Muscle layer of colon (tissue), 2 donors: ENCODE measurements at regions not wholly inside any gene's neighbourhood (a gene's known extent, or its start where the extent isn't known, plus 50 kb on each side); places are given as distances from the start of the nearest gene placed in this dataset.
"Not testable (repeated sequence)": the region's sequence is repeated elsewhere in the genome, so short reads cannot be mapped to it uniquely, and the experiment has no call there.

Experiments
- H3K27ac ChIP-seq: one replicate; pipeline ENCODE4 v1.7.0; 2013; ENCODE audit warnings: low read depth, mild to moderate bottlenecking, low read length, moderate library complexity
- H3K27me3 ChIP-seq, 2 donors: one replicate each; pipeline ENCODE4 v1.7.0; 2013; ENCODE audit warnings: low read length in 2 of 2, mild to moderate bottlenecking in 2 of 2; ENCODE audit not compliant: insufficient read depth in 2 of 2, control insufficient read depth in 1 of 2
- H3K36me3 ChIP-seq: one replicate; pipeline ENCODE4 v1.7.0; 2013; ENCODE audit warnings: mild to moderate bottlenecking, low read length; ENCODE audit not compliant: insufficient read depth
- H3K4me1 ChIP-seq: one replicate; pipeline ENCODE4 v1.7.0; 2013; ENCODE audit warnings: mild to moderate bottlenecking, low read length; ENCODE audit not compliant: insufficient read depth
- H3K4me3 ChIP-seq, 2 donors: one replicate each; pipeline ENCODE4 v1.7.0; 2013; ENCODE audit warnings: low read length in 2 of 2, low read depth in 1 of 2, mild to moderate bottlenecking in 1 of 2, moderate library complexity in 1 of 2
- H3K9ac ChIP-seq: one replicate; pipeline ENCODE4 v1.7.0; 2013; ENCODE audit warnings: low read length
- H3K9me3 ChIP-seq: one replicate; pipeline ENCODE4 v1.7.0; 2013; ENCODE audit warnings: mild to moderate bottlenecking, low read length
- donor health status: abdominal sarcoma.
- donor health status: Adenocarcinoma of cecum.

DNA sequence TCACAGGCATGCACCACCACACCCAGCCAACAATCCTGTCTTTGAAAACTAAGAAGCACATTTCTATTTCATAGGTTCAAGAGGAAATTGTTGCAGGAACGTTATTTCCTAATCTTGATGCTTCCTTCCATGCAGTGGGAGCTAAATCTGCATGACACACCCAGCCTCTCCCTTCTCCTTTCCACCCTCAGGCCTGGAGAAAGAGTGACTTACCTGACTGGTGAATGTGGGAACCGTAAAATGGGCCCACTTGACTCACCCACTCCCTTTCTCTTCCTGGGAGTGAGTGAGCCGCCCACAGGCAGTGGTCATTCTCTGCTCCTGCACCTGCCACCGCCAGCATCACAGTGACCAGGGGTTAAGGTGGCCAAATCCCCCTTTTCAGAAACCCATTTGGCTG is 78.2 kb downstream of the C9orf50 start:
- H3K4me3 ChIP-seq: no peak overlapping the region
- peaks cover 5% of the 10 kb centered on the region for H3K9me3 ChIP-seq
- H3K9ac ChIP-seq: no peak overlapping the region
- H3K36me3 ChIP-seq: no peaks in the 10 kb centered on the region
- H3K27me3 ChIP-seq: no peaks in the 10 kb centered on the region
- no peak overlapping the region for H3K27ac ChIP-seq
- H3K4me1 ChIP-seq: no peaks in the 10 kb centered on the region

- no peak overlapping the region for H3K4me3 ChIP-seq
- no peaks in the 10 kb centered on the region for H3K36me3 ChIP-seq
- H3K9me3 ChIP-seq: peaks cover 5% of the 10 kb centered on the region
- H3K27ac ChIP-seq: no peak overlapping the region
- H3K4me1 ChIP-seq: no peaks in the 10 kb centered on the region
- no peaks in the 10 kb centered on the region for H3K27me3 ChIP-seq
- H3K9ac ChIP-seq: no peak overlapping the region
These were observed 79.6 kb downstream of the C9orf50 start for GRCh38 chr9:129541270-129541669.

DNA sequence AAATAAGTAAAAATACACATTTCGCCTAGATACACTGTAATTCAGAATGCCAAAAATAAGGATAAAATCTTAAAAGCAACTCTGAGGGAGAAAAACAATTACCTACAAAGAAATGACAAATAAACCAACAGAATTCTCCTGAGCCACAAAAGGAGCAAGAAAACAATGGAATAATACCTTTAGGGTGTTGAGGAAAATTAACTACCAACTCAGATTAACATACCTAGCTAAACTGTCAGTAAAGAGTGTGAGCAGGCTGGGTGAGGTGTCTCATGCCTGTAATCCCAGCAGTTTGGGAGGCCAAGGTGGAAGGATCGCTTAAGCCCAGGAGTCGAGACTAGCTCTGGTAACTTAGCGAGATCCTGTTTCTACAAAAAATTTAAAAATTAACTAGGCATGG is 81.5 kb downstream of the C9orf50 start:
- Histone ChIP-seq H3K36me3 (no peaks in the 10 kb centered on the region), H3K9me3 (peaks cover 5% of the 10 kb centered on the region), H3K27me3 (no peaks in the 10 kb centered on the region), H3K4me1 (no peaks in the 10 kb centered on the region), H3K27ac (no peak overlapping the region), H3K9ac (no peak overlapping the region), H3K4me3 (no peak overlapping the region)

- not testable (repeated sequence) for H3K36me3 ChIP-seq, H3K4me3 ChIP-seq, H3K9me3 ChIP-seq, H3K4me1 ChIP-seq, H3K27me3 ChIP-seq, H3K27ac ChIP-seq, H3K9ac ChIP-seq
These were observed 89.0 kb downstream of the C9orf50 start for GRCh38 chr9:129531860-129532402.

- not testable (repeated sequence) for H3K4me1 ChIP-seq, H3K4me3 ChIP-seq, H3K27me3 ChIP-seq, H3K36me3 ChIP-seq, H3K9ac ChIP-seq, H3K9me3 ChIP-seq, H3K27ac ChIP-seq
These were observed 92.9 kb downstream of the C9orf50 start for GRCh38 chr9:129527955-129528354.

DNA sequence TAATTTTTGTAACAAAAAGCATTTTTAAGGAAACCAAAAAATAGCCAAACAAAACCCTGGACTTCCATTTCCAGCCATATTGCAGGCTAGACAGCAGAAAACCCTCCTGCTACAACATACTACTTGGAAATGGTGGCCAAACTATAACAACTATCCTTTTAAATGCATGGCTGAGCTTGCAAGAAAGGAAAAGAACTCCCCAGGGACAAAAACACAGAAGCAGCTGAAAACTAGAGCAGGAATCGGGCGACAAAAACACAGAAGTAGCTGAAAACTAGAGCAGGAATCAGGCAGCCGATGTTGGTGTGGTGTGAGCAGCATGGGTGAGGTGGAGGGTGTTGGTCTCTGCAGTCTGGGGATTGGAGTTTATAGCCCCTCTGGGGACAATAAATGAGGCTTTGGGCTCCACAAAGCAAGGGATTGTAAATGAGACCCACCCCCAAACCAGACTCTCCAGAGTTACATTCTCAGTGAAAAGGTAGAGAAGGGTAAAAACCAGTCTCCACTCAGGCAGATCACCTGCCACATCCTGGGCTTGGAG is 95.2 kb downstream of the C9orf50 start:
- Histone ChIP-seq H3K4me3 (no peak overlapping the region), H3K4me1 (no peaks in the 10 kb centered on the region), H3K9me3 (no peaks in the 10 kb centered on the region), H3K36me3 (no peaks in the 10 kb centered on the region), H3K27ac (no peak overlapping the region), H3K9ac (no peak overlapping the region), H3K27me3 (no peaks in the 10 kb centered on the region)

GRCh38 chr9:129524582-129525270 is 96.2 kb downstream of the C9orf50 start:
- Histone ChIP-seq H3K9me3 (no peaks in the 10 kb centered on the region), H3K4me1 (no peaks in the 10 kb centered on the region), H3K36me3 (no peaks in the 10 kb centered on the region), H3K27ac (no peak overlapping the region), H3K4me3 (no peak overlapping the region), H3K27me3 (no peaks in the 10 kb centered on the region), H3K9ac (no peak overlapping the region)

DNA sequence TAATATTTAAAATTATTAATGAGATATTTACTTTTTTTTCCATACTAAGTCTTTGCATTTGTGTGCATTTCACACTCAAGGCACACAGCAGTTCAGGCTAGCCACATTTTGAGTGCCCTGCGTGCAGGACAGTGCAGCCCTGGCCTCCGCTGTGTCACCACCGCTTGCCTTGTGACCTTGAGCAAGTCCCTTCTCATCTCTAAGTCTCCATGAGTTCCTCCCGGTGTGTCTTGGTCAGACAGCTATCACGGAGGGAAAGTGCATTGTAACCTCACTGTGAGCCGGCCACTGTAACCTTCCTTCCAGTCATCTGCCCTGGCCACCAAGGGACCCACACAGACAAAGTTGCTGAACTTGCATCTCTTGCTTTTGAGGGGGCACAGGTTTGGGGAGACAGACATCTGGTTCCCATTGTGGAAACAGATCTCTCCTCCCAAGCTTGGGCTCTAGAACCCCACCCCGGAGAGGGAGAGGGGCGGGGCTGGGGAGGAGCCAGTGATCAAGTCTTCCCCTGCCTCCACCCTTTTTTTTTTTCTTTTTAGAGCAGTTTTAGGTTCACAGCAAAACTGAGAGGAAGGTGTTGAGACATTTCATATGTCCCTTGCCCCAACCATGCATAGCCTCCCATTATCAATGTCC is 96.8 kb downstream of the C9orf50 start:
- no peaks in the 10 kb centered on the region for H3K9me3 ChIP-seq
- H3K27me3 ChIP-seq: no peaks in the 10 kb centered on the region
- H3K4me1 ChIP-seq: no peaks in the 10 kb centered on the region
- H3K4me3 ChIP-seq: no peak overlapping the region
- H3K36me3 ChIP-seq: no peaks in the 10 kb centered on the region
- no peak overlapping the region for H3K9ac ChIP-seq
- H3K27ac ChIP-seq: no peak overlapping the region

GRCh38 chr9:129522351-129522750 is 98.5 kb downstream of the C9orf50 start:
- Histone ChIP-seq H3K9me3 (no peaks in the 10 kb centered on the region), H3K4me3 (no peak overlapping the region), H3K27ac (no peak overlapping the region), H3K9ac (no peak overlapping the region), H3K4me1 (no peaks in the 10 kb centered on the region), H3K27me3 (no peaks in the 10 kb centered on the region), H3K36me3 (no peaks in the 10 kb centered on the region)

GRCh38 chr9:129520082-129520481 is 100.8 kb downstream of the C9orf50 start:
- Histone ChIP-seq H3K27me3 (no peaks in the 10 kb centered on the region), H3K9me3 (no peaks in the 10 kb centered on the region), H3K27ac (no peak overlapping the region), H3K4me3 (no peak overlapping the region), H3K4me1 (no peaks in the 10 kb centered on the region), H3K36me3 (no peaks in the 10 kb centered on the region), H3K9ac (no peak overlapping the region)

- no peaks in the 10 kb centered on the region for H3K27me3 ChIP-seq
- no peak overlapping the region for H3K27ac ChIP-seq
- H3K9ac ChIP-seq: no peak overlapping the region
- H3K9me3 ChIP-seq: no peaks in the 10 kb centered on the region
- no peaks in the 10 kb centered on the region for H3K36me3 ChIP-seq
- H3K4me1 ChIP-seq: no peaks in the 10 kb centered on the region
- H3K4me3 ChIP-seq: no peak overlapping the region
These were observed 102.8 kb downstream of the C9orf50 start for GRCh38 chr9:129518074-129518473.

- Histone ChIP-seq H3K4me3 (no peak overlapping the region), H3K9me3 (no peaks in the 10 kb centered on the region), H3K4me1 (no peaks in the 10 kb centered on the region), H3K27ac (no peak overlapping the region), H3K36me3 (no peaks in the 10 kb centered on the region), H3K27me3 (no peaks in the 10 kb centered on the region), H3K9ac (no peak overlapping the region)
These were observed 103.9 kb downstream of the C9orf50 start for GRCh38 chr9:129517006-129517405.
